OCI-LY3 (cell line): ENCODE measurements at regions not wholly inside any gene's neighbourhood (a gene's known extent, or its start where the extent isn't known, plus 50 kb on each side); places are given as distances from the start of the nearest gene placed in this dataset.

Experiments
- EZH2phosphoT487 ChIP-seq: fragments of 200-600 bp; shearing (Covaris generic); IDR thresholded peaks from 2 replicates; pipeline ENCODE4 v1.6.1; 2018; ENCODE audit warnings: antibody characterized with exemption, mixed run types, low read depth
- TF ChIP-seq, protein P1 (sequence below): fragments of 200-600, 300-600 bp; sonication (generic); IDR thresholded peaks from 2 replicates; pipeline ENCODE4 v1.5.1; 2014; ENCODE audit warnings: antibody characterized with exemption, low read length, low read depth

- TF ChIP-seq, protein P1, sequence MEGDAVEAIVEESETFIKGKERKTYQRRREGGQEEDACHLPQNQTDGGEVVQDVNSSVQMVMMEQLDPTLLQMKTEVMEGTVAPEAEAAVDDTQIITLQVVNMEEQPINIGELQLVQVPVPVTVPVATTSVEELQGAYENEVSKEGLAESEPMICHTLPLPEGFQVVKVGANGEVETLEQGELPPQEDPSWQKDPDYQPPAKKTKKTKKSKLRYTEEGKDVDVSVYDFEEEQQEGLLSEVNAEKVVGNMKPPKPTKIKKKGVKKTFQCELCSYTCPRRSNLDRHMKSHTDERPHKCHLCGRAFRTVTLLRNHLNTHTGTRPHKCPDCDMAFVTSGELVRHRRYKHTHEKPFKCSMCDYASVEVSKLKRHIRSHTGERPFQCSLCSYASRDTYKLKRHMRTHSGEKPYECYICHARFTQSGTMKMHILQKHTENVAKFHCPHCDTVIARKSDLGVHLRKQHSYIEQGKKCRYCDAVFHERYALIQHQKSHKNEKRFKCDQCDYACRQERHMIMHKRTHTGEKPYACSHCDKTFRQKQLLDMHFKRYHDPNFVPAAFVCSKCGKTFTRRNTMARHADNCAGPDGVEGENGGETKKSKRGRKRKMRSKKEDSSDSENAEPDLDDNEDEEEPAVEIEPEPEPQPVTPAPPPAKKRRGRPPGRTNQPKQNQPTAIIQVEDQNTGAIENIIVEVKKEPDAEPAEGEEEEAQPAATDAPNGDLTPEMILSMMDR = no peak
- TF ChIP-seq EZH2phosphoT487 = no peak
These were observed 370.7 kb upstream of the MCTP2 start for GRCh38 chr15:93860701-93861100.
